ENCODE measurements at regions not wholly inside any gene's neighbourhood (a gene's known extent, or its start where the extent isn't known, plus 50 kb on each side); places are given as distances from the start of the nearest gene placed in this dataset.

DNA sequence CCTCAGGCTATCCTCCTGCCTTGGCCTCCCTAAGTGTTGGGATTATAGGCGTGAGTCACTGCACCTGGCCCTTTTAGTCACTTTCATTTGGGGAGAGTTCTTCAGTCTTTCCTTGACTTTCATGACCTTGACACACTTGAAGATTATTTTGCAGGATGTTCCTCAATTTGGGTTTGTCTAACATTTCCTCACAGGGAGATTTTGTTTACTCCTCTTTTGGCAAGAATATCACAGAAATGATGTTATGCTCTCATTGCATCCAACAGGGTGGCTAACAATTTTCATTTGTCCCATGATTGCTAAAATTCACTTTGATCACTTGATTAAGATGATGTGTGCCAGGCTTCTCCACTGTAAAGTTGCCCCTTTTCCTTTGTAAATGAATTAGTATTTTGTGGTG is 164.0 kb downstream of the ADSS2 start:
- TF ChIP-seq, protein P1, sequence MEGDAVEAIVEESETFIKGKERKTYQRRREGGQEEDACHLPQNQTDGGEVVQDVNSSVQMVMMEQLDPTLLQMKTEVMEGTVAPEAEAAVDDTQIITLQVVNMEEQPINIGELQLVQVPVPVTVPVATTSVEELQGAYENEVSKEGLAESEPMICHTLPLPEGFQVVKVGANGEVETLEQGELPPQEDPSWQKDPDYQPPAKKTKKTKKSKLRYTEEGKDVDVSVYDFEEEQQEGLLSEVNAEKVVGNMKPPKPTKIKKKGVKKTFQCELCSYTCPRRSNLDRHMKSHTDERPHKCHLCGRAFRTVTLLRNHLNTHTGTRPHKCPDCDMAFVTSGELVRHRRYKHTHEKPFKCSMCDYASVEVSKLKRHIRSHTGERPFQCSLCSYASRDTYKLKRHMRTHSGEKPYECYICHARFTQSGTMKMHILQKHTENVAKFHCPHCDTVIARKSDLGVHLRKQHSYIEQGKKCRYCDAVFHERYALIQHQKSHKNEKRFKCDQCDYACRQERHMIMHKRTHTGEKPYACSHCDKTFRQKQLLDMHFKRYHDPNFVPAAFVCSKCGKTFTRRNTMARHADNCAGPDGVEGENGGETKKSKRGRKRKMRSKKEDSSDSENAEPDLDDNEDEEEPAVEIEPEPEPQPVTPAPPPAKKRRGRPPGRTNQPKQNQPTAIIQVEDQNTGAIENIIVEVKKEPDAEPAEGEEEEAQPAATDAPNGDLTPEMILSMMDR (IDR thresholded peaks at IDR 0.05), result no peak
- TF ChIP-seq NFE2L1 (CRISPR knock-in tag; IDR thresholded peaks at IDR 0.05), result no peak
- TF ChIP-seq, protein P2, sequence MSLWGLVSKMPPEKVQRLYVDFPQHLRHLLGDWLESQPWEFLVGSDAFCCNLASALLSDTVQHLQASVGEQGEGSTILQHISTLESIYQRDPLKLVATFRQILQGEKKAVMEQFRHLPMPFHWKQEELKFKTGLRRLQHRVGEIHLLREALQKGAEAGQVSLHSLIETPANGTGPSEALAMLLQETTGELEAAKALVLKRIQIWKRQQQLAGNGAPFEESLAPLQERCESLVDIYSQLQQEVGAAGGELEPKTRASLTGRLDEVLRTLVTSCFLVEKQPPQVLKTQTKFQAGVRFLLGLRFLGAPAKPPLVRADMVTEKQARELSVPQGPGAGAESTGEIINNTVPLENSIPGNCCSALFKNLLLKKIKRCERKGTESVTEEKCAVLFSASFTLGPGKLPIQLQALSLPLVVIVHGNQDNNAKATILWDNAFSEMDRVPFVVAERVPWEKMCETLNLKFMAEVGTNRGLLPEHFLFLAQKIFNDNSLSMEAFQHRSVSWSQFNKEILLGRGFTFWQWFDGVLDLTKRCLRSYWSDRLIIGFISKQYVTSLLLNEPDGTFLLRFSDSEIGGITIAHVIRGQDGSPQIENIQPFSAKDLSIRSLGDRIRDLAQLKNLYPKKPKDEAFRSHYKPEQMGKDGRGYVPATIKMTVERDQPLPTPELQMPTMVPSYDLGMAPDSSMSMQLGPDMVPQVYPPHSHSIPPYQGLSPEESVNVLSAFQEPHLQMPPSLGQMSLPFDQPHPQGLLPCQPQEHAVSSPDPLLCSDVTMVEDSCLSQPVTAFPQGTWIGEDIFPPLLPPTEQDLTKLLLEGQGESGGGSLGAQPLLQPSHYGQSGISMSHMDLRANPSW (CRISPR knock-in tag; conservative IDR thresholded peaks at IDR 0.05; ENCODE audit: low read depth), result no peak
